GM13976 (cell line): ENCODE measurements at regions not wholly inside any gene's neighbourhood (a gene's known extent, or its start where the extent isn't known, plus 50 kb on each side); places are given as distances from the start of the nearest gene placed in this dataset.
"Not testable (repeated sequence)": the region's sequence is repeated elsewhere in the genome, so short reads cannot be mapped to it uniquely, and the experiment has no call there.

Source experiments
- DNase-seq: peaks from one replicate; pipeline ENCODE4 v3.0.0; 2012; ENCODE audit warnings: low spot score
- CTCF ChIP-seq: IDR thresholded peaks from 2 replicates; pipeline ENCODE4 v1.5.1; 2012; ENCODE audit warnings: borderline replicate concordance, mild to moderate bottlenecking; ENCODE audit not compliant: insufficient read depth; ENCODE audit errors: extremely low read depth, missing control alignments, control extremely low read depth
- in situ Hi-C: fragments of 300-500 bp; cut with MboI; formaldehyde crosslinking; loops from one replicate; pipeline ENCODE4 v1.12.0; 2022; ENCODE audit warnings: low sequenced_read_pairs, mixed read lengths, inconsistent platforms; ENCODE audit not compliant: unreplicated experiment

DNA sequence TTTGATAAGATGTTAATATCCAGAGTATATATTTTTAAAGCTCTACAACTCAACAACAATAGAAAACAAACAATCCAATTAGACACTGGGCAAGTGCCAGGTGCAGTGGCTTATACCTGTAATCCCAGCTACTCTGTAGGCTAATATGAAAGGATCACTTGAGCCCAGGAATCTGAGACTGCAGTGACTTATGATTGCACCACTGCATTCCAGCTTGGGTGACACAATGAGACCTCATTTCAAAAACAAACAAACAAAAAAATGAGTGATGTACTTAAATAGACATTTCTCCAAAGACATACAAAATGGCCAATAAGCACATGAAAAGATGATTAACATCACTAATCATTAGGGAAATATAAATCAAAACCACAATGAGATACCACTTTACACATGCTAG lies 356.8 kb upstream of the PCDH10 start:
- in situ Hi-C loops, result no loop called here
- TF ChIP-seq CTCF, result no peak
- DNase-seq, result no peak

DNA sequence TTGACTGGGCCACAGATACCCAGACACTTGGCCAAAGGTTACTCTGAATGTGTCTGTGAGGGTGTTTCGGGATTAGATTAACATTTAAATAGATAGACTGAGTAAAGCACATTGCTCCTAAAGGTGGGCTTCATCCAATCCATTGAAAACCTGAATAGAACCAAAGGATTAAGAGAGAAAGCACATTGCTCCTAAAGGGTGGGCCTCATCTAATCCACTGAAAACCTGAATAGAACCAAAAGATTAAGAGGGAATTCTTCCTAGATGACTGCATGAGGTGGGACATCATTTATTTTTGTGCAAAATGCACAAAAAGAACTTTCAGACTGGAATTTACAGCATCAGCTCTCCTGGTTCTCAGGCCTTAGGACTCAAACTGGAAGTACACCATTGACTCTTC lies 351.2 kb upstream of the PCDH10 start:
- TF ChIP-seq CTCF, result no peak
- no peak for DNase-seq
- in situ Hi-C loops, result no loop called here

GRCh38 chr4:132809298-132810032 lies 339.6 kb upstream of the PCDH10 start:
- in situ Hi-C loops, result no loop called here
- no peak for DNase-seq
- no peak for TF ChIP-seq CTCF

DNA sequence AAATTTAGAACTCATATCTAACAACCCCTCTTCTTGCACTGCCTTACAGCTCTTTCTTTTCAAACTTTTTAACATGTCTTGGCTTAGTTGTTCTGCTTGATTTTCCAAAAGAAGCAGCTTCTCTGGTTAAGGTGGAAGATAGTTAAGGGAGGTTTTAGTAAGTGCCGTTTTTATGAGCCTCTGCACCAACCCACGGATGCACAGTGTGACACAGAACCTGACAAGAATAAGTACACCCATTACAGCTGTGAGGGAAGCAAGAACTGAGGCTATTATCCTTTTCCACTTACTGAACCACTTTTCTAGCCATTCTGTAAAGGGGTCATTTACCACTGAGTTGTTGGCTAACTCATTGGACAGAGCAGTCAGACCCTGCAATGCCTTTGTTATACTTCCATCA lies 336.0 kb upstream of the PCDH10 start:
- DNase-seq, in situ Hi-C loops: not testable (repeated sequence)

- no peak for TF ChIP-seq CTCF
- in situ Hi-C loops, result no loop called here
- no peak for DNase-seq
Measured at GRCh38 chr4:132818091-132818490, 331.0 kb upstream of the PCDH10 start.

DNA sequence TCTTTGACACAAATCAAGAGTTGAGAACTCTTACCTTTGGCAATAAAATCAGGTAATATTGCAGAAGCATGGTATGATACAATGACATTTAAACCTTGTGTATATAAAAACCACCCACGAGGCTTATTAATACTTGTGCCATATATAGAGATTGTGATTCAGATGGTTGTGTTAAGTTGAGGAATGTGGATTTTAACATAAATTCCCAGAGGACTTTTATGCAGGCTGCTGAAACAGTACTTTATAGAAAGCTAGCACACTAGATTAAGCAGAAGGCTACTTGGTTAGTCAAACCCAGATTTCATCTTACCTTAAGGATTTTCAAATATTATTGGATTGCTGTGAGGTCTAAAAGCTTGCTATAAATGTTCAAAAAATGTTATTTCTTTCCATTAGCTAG lies 325.7 kb upstream of the PCDH10 start:
- in situ Hi-C loops, result no loop called here
- TF ChIP-seq CTCF, result no peak
- DNase-seq, result no peak

DNA sequence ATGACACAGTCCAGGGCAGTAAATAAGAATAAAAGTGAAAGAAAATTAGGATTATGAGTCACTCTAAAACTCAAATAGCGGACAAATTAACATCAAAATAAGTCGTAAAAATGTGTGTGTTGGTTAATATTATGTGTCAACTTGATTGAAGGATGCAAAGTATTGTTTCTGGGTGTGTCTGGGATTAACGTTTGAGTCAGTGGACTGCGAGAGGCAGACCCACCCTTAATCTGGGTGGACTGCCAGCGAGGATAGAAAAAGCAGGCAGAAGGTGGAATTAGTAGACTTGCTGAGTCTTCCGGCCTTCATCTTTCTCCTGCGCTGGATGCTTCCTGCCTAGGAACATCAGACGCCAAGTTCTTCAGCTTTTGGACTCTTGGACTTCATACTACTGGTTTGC lies 324.3 kb upstream of the PCDH10 start:
- in situ Hi-C loops, result no loop called here
- no peak for DNase-seq
- TF ChIP-seq CTCF, result no peak
